ENCODE measurements at regions not wholly inside any gene's neighbourhood (a gene's known extent, or its start where the extent isn't known, plus 50 kb on each side); places are given as distances from the start of the nearest gene placed in this dataset.

GRCh38 chr2:206855585-206856433, 83.5 kb upstream of the CPO start:
- no peak for DNase-seq (ENCODE audit: low spot score)
- POLR2A ChIA-PET (ENCODE audit: low non-redundant PET): no interaction called here
- Histone ChIP-seq H3K27ac (ENCODE audit: low read depth, low read length, poor library complexity, severe bottlenecking) (no peak overlapping the region), H3K9me3 (ENCODE audit: low read depth, low read length, poor library complexity, severe bottlenecking) (no peaks in the 10 kb centered on the region), H3K36me3 (ENCODE audit: insufficient read depth, low read length, poor library complexity, severe bottlenecking) (no peaks in the 10 kb centered on the region), H3K27me3 (replicated peaks; ENCODE audit: insufficient read depth, low read depth, low read length, poor library complexity) (no peaks in the 10 kb centered on the region), H3K4me3 (ENCODE audit: low read depth, low read length, poor library complexity, severe bottlenecking) (no peak overlapping the region), H3K4me1 (ENCODE audit: insufficient read depth, low read length, poor library complexity, severe bottlenecking) (no peaks in the 10 kb centered on the region)
- no TSS peak for BruUV-seq (replicated peaks)
- CTCF ChIA-PET: no interaction called here
- intact Hi-C loops (cut with micrococcal nuclease; ENCODE audit: unreplicated experiment): no loop called here
- no peak for TF ChIP-seq EZH2 (IDR thresholded peaks at IDR 0.05; ENCODE audit: borderline replicate concordance, low read depth, low read length, poor library complexity, severe bottlenecking)

GRCh38 chr2:206856513-206856912, 82.8 kb upstream of the CPO start:
- TF ChIP-seq, protein P1, sequence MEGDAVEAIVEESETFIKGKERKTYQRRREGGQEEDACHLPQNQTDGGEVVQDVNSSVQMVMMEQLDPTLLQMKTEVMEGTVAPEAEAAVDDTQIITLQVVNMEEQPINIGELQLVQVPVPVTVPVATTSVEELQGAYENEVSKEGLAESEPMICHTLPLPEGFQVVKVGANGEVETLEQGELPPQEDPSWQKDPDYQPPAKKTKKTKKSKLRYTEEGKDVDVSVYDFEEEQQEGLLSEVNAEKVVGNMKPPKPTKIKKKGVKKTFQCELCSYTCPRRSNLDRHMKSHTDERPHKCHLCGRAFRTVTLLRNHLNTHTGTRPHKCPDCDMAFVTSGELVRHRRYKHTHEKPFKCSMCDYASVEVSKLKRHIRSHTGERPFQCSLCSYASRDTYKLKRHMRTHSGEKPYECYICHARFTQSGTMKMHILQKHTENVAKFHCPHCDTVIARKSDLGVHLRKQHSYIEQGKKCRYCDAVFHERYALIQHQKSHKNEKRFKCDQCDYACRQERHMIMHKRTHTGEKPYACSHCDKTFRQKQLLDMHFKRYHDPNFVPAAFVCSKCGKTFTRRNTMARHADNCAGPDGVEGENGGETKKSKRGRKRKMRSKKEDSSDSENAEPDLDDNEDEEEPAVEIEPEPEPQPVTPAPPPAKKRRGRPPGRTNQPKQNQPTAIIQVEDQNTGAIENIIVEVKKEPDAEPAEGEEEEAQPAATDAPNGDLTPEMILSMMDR (conservative IDR thresholded peaks at IDR 0.05; ENCODE audit: low read depth, low read length): no peak
- no peak for TF ChIP-seq EZH2 (IDR thresholded peaks at IDR 0.05; ENCODE audit: borderline replicate concordance, low read depth, low read length, poor library complexity, severe bottlenecking)
- ChIA-PET CTCF (no interaction called here), POLR2A (ENCODE audit: low non-redundant PET) (no interaction called here)
- Histone ChIP-seq H3K27me3 (replicated peaks; ENCODE audit: insufficient read depth, low read depth, low read length, poor library complexity) (no peaks in the 10 kb centered on the region), H3K9me3 (ENCODE audit: low read depth, low read length, poor library complexity, severe bottlenecking) (no peaks in the 10 kb centered on the region), H3K36me3 (ENCODE audit: insufficient read depth, low read length, poor library complexity, severe bottlenecking) (no peaks in the 10 kb centered on the region), H3K4me3 (ENCODE audit: low read depth, low read length, poor library complexity, severe bottlenecking) (no peak overlapping the region), H3K4me1 (ENCODE audit: insufficient read depth, low read length, poor library complexity, severe bottlenecking) (no peaks in the 10 kb centered on the region), H3K27ac (ENCODE audit: low read depth, low read length, poor library complexity, severe bottlenecking) (no peak overlapping the region)
- no TSS peak for BruUV-seq (replicated peaks)
- intact Hi-C loops (cut with micrococcal nuclease; ENCODE audit: unreplicated experiment): no loop called here
- no peak for DNase-seq (ENCODE audit: low spot score)

GRCh38 chr2:206858687-206859329, 80.5 kb upstream of the CPO start:
- Histone ChIP-seq H3K9me3 (ENCODE audit: low read depth, low read length, poor library complexity, severe bottlenecking) (no peaks in the 10 kb centered on the region), H3K27ac (ENCODE audit: low read depth, low read length, poor library complexity, severe bottlenecking) (no peak overlapping the region), H3K36me3 (ENCODE audit: insufficient read depth, low read length, poor library complexity, severe bottlenecking) (no peaks in the 10 kb centered on the region), H3K4me3 (ENCODE audit: low read depth, low read length, poor library complexity, severe bottlenecking) (no peak overlapping the region), H3K27me3 (replicated peaks; ENCODE audit: insufficient read depth, low read depth, low read length, poor library complexity) (no peaks in the 10 kb centered on the region), H3K4me1 (ENCODE audit: insufficient read depth, low read length, poor library complexity, severe bottlenecking) (no peaks in the 10 kb centered on the region)
- BruUV-seq (replicated peaks): no TSS peak
- no peak for DNase-seq (ENCODE audit: low spot score)
- ChIA-PET CTCF (no interaction called here), POLR2A (ENCODE audit: low non-redundant PET) (no interaction called here)
- TF ChIP-seq, protein P1 (conservative IDR thresholded peaks at IDR 0.05; ENCODE audit: low read depth, low read length): no peak
- TF ChIP-seq EZH2 (IDR thresholded peaks at IDR 0.05; ENCODE audit: borderline replicate concordance, low read depth, low read length, poor library complexity, severe bottlenecking): no peak
- intact Hi-C loops (cut with micrococcal nuclease; ENCODE audit: unreplicated experiment): no loop called here
